PC-9 (cell line): ENCODE measurements at regions not wholly inside any gene's neighbourhood (a gene's known extent, or its start where the extent isn't known, plus 50 kb on each side); places are given as distances from the start of the nearest gene placed in this dataset.

Experiments used
- BruUV-seq: library from RNA; stranded (reverse); fragments of 400-500 nt; replicated peaks from 2 replicates; lab custom pipeline; 2021; lab: Mats Ljungman, UMichigan
- CTCF ChIA-PET: fragments of 300-600 bp; sonication (Branson Sonifier 250); formaldehyde crosslinking; loops from one replicate; lab custom pipeline; 2022; ENCODE audit warnings: antibody characterized with exemption; lab: Charles Lee
- POLR2A ChIA-PET: fragments of 300-600 bp; sonication (Branson Sonifier 250); formaldehyde crosslinking; loops from one replicate; lab custom pipeline; 2022; ENCODE audit warnings: antibody characterized with exemption; ENCODE audit not compliant: unreplicated experiment; lab: Charles Lee
- DNase-seq, 2 experiments: peaks; one replicate each; pipeline versions ENCODE4 v3.0.0 to v3.0.0-alpha.2; 2015 to 2022; ENCODE audit warnings: mixed read lengths in 1 of 2
- H2AFZ ChIP-seq: fragments of 200-600 bp; sonication (generic); 2 replicates; pipeline ENCODE4 v1.8.1; 2017; ENCODE audit warnings: antibody characterized with exemption
- H3F3A ChIP-seq: fragments of 200-600 bp; sonication (generic); 2 replicates; pipeline ENCODE4 v1.8.1; 2017; ENCODE audit warnings: antibody characterized with exemption, mild to moderate bottlenecking, low read depth; ENCODE audit not compliant: insufficient read depth
- H3K27ac ChIP-seq: fragments of 200-600 bp; sonication (generic); 2 replicates; pipeline ENCODE4 v1.6.1; 2016; ENCODE audit warnings: mixed run types
- H3K27me3 ChIP-seq: fragments of 200-600 bp; sonication (generic); 2 replicates; pipeline ENCODE4 v1.6.1; 2016; ENCODE audit warnings: low read depth, mixed run types; ENCODE audit not compliant: insufficient read depth
- H3K36me3 ChIP-seq: fragments of 200-600 bp; sonication (generic); 2 replicates; pipeline ENCODE4 v1.6.1; 2016; ENCODE audit warnings: low read depth, mixed run types
- H3K4me1 ChIP-seq: fragments of 200-600 bp; sonication (generic); replicated peaks from 2 replicates; pipeline ENCODE4 v1.6.1; 2016; ENCODE audit warnings: mixed run types; ENCODE audit not compliant: insufficient read depth
- H3K4me2 ChIP-seq: fragments of 200-600 bp; sonication (generic); 2 replicates; pipeline ENCODE4 v1.6.1; 2017; ENCODE audit warnings: mixed run types
- H3K4me3 ChIP-seq: fragments of 200-600 bp; sonication (generic); 2 replicates; pipeline ENCODE4 v1.6.1; 2016; ENCODE audit warnings: mixed run types
- H3K79me2 ChIP-seq: fragments of 200-600 bp; sonication (generic); 2 replicates; pipeline ENCODE4 v1.6.1; 2017; ENCODE audit warnings: low read depth, mixed run types
- H3K9me2 ChIP-seq: fragments of 200-600 bp; sonication (generic); 2 replicates; pipeline ENCODE4 v1.8.1; 2017; ENCODE audit warnings: mild to moderate bottlenecking; ENCODE audit not compliant: insufficient read depth
- H3K9me3 ChIP-seq: fragments of 200-600 bp; sonication (generic); 2 replicates; pipeline ENCODE4 v1.8.1; 2016; ENCODE audit warnings: low read depth; ENCODE audit not compliant: insufficient read depth
- H4K20me1 ChIP-seq: fragments of 200-600 bp; sonication (generic); 2 replicates; pipeline ENCODE4 v1.8.1; 2017; ENCODE audit not compliant: insufficient read depth
- CTCF ChIP-seq: fragments of 200-600 bp; sonication (generic); conservative IDR thresholded peaks from 2 replicates; pipeline ENCODE4 v1.6.1; 2017; ENCODE audit warnings: mixed run types, antibody characterized with exemption, mild to moderate bottlenecking, moderate library complexity
- EZH2 ChIP-seq: fragments of 200-600 bp; sonication (generic); IDR thresholded peaks from 2 replicates; pipeline ENCODE4 v1.8.0; 2017; ENCODE audit warnings: antibody characterized with exemption, low read depth
- intact Hi-C: fragments of 100-400 bp; cut with micrococcal nuclease; formaldehyde crosslinking; loops from one replicate; pipeline ENCODE4 v1.10.0; 2022; ENCODE audit not compliant: unreplicated experiment

- H3K4me2 ChIP-seq: no peak overlapping the region
- H3K27me3 ChIP-seq: no peaks in the 10 kb centered on the region
- peaks cover 4% of the 10 kb centered on the region; the same call in 1 of the 2 replicates for H3K9me3 ChIP-seq
- H3K4me1 ChIP-seq: no peaks in the 10 kb centered on the region
- DNase-seq: no peak
- no peaks in the 10 kb centered on the region for H3K36me3 ChIP-seq
- H4K20me1 ChIP-seq: no peaks in the 10 kb centered on the region
- ChIA-PET POLR2A (no interaction called here), CTCF (no interaction called here)
- no peak overlapping the region for H3K4me3 ChIP-seq
- no peak overlapping the region for H3K27ac ChIP-seq
- H3K9me2 ChIP-seq: no peaks in the 10 kb centered on the region
- H3F3A ChIP-seq: no peaks in the 10 kb centered on the region
- TF ChIP-seq CTCF (no peak), EZH2 (no peak)
- no TSS peak for BruUV-seq
- no peaks in the 10 kb centered on the region for H3K79me2 ChIP-seq
- no peak overlapping the region for H2AFZ ChIP-seq
- intact Hi-C loops: no loop called here
Observed at GRCh38 chr9:115439641-115440040, 321.7 kb upstream of the TNC start.

GRCh38 chr9:115442054-115442453, 324.1 kb upstream of the TNC start:
- DNase-seq: no peak
- no peaks in the 10 kb centered on the region for H3K4me1 ChIP-seq
- no peak overlapping the region for H3K4me3 ChIP-seq
- ChIA-PET POLR2A (no interaction called here), CTCF (no interaction called here)
- H3F3A ChIP-seq: no peaks in the 10 kb centered on the region
- intact Hi-C loops: no loop called here
- H3K36me3 ChIP-seq: no peaks in the 10 kb centered on the region
- no peak overlapping the region for H3K27ac ChIP-seq
- TF ChIP-seq CTCF (no peak), EZH2 (no peak)
- no peaks in the 10 kb centered on the region for H3K9me2 ChIP-seq
- H3K4me2 ChIP-seq: no peak overlapping the region
- H3K27me3 ChIP-seq: no peaks in the 10 kb centered on the region
- H3K79me2 ChIP-seq: no peaks in the 10 kb centered on the region
- peaks cover 4% of the 10 kb centered on the region; the same call in 1 of the 2 replicates for H3K9me3 ChIP-seq
- BruUV-seq: no TSS peak
- H4K20me1 ChIP-seq: no peaks in the 10 kb centered on the region
- no peak overlapping the region for H2AFZ ChIP-seq

- no peaks in the 10 kb centered on the region for H3K9me2 ChIP-seq
- no peak overlapping the region for H3K4me2 ChIP-seq
- H3K36me3 ChIP-seq: no peaks in the 10 kb centered on the region
- no peak overlapping the region for H2AFZ ChIP-seq
- no peak overlapping the region for H3K27ac ChIP-seq
- ChIA-PET POLR2A (no interaction called here), CTCF (no interaction called here)
- DNase-seq: no peak
- H3K9me3 ChIP-seq: peaks cover 4% of the 10 kb centered on the region; the same call in 1 of the 2 replicates
- H3F3A ChIP-seq: no peaks in the 10 kb centered on the region
- intact Hi-C loops: no loop called here
- H3K79me2 ChIP-seq: no peaks in the 10 kb centered on the region
- H4K20me1 ChIP-seq: no peaks in the 10 kb centered on the region
- TF ChIP-seq CTCF (no peak), EZH2 (no peak)
- no peaks in the 10 kb centered on the region for H3K27me3 ChIP-seq
- BruUV-seq: no TSS peak
- H3K4me3 ChIP-seq: no peak overlapping the region
- H3K4me1 ChIP-seq: no peaks in the 10 kb centered on the region
Observed at GRCh38 chr9:115443890-115444289, 325.9 kb upstream of the TNC start.
